ENCODE measurements at regions not wholly inside any gene's neighbourhood (a gene's known extent, or its start where the extent isn't known, plus 50 kb on each side); places are given as distances from the start of the nearest gene placed in this dataset.

DNA sequence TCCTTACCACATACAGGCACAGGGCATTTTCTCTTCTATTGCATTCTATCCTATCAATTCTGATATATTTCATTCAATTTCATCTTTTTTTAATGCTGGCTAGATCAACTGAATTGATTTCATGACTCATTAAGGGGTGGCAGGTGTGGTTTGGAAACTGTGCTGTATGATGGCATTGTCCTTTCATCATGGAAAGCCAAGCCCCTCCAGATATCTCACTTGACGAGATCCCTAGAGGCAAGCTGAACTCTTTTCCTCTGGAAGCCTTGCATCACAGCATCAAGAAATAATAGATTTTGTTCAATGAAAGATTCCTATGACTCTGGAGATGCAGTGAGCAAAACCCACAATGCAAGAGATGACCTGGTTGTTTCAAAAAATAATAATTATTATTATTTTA lies 401.2 kb downstream of the PREX1 start:
- no peaks in the 10 kb centered on the region for H3K9me3 ChIP-seq
- H3K36me3 ChIP-seq = no peaks in the 10 kb centered on the region
- TF ChIP-seq, protein P1, sequence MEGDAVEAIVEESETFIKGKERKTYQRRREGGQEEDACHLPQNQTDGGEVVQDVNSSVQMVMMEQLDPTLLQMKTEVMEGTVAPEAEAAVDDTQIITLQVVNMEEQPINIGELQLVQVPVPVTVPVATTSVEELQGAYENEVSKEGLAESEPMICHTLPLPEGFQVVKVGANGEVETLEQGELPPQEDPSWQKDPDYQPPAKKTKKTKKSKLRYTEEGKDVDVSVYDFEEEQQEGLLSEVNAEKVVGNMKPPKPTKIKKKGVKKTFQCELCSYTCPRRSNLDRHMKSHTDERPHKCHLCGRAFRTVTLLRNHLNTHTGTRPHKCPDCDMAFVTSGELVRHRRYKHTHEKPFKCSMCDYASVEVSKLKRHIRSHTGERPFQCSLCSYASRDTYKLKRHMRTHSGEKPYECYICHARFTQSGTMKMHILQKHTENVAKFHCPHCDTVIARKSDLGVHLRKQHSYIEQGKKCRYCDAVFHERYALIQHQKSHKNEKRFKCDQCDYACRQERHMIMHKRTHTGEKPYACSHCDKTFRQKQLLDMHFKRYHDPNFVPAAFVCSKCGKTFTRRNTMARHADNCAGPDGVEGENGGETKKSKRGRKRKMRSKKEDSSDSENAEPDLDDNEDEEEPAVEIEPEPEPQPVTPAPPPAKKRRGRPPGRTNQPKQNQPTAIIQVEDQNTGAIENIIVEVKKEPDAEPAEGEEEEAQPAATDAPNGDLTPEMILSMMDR (IDR thresholded peaks at IDR 0.05) = no peak
- TF ChIP-seq POLR2AphosphoS5 (IDR thresholded peaks at IDR 0.05; ENCODE audit: insufficient read depth in 1 of 2, low read depth in 1 of 2) (no peak), POLR2A (IDR thresholded peaks at IDR 0.05) (no peak)
- no peak overlapping the region for H3K27ac ChIP-seq
- peaks cover 2% of the 10 kb centered on the region for H3K4me1 ChIP-seq
- H3K4me3 ChIP-seq = no peak overlapping the region
- no peak for DNase-seq (ENCODE audit: extremely low spot score in 2 of 2)
- intact Hi-C loops (cut with DNase I) = no loop called here
- H3K27me3 ChIP-seq = no peaks in the 10 kb centered on the region

DNA sequence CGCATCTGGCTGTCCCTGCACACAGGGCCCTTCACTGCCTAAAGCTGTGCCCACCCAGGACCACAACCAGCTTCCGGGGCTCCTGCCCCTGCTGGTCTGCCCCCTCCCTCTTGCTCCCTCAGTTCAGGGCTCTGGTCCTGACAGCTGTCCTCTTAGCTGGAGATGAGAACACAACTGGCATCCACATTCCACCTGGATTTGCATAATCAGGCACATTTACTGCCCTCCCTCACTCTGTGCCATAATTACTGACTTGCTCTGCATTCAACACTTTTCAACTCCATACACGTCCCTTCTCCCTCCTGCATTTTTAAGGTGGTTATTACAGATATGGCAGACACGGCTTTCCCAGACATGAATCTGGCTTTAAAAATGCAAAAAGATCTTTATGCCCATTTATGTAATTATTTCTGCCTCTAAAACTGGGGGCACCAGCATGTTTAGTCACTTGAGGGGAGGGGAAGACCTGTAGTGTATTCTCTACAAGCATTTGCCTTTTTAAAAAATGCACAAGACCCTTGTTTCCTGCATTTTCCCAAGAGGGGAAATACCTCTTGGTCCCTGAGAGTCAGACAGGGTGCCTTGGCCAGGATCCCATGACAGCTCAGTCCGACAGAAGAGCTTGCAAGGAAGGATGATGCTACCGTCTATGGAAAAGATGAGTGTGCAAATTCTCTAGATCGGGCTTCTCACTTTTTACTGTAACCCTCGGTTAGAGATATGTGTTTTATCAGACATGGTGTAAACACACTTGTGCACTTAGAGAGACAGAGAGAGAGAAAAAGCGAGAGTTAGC lies 401.8 kb downstream of the PREX1 start:
- intact Hi-C loops (cut with DNase I) = no loop called here
- Histone ChIP-seq H3K27me3 (no peaks in the 10 kb centered on the region), H3K4me3 (no peak overlapping the region), H3K27ac (no peak overlapping the region), H3K9me3 (no peaks in the 10 kb centered on the region), H3K4me1 (no peaks in the 10 kb centered on the region), H3K36me3 (no peaks in the 10 kb centered on the region)
- TF ChIP-seq POLR2AphosphoS5 (IDR thresholded peaks at IDR 0.05; ENCODE audit: insufficient read depth in 1 of 2, low read depth in 1 of 2) = no peak
- no peak for TF ChIP-seq POLR2A (IDR thresholded peaks at IDR 0.05)
- TF ChIP-seq, protein P1 (IDR thresholded peaks at IDR 0.05) = no peak
- no peak for DNase-seq (ENCODE audit: extremely low spot score in 2 of 2)

DNA sequence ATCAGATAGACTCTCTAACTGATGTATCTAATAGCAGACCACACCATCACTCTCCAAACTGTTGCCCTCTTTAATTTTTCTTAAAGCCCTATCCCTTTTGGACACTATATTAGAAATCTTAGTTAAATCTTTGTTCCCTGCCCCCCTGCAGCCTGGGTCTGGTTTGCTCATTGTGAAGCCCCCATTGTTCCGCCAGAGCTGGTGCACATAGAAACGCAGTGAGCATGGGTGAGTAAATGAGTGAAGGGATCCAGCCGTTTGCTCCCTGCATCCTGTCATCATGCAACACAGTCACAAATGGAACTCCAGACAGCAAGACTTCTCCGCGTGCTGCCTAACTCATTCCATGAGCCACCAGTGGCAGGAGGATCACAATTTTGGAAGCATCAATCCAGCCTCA lies 402.5 kb downstream of the PREX1 start:
- intact Hi-C loops (cut with DNase I) = no loop called here
- no peaks in the 10 kb centered on the region for H3K9me3 ChIP-seq
- H3K4me3 ChIP-seq = no peak overlapping the region
- no peak overlapping the region for H3K27ac ChIP-seq
- DNase-seq (ENCODE audit: extremely low spot score in 2 of 2) = no peak
- H3K4me1 ChIP-seq = no peaks in the 10 kb centered on the region
- no peaks in the 10 kb centered on the region for H3K27me3 ChIP-seq
- TF ChIP-seq POLR2A (IDR thresholded peaks at IDR 0.05) = no peak
- no peak for TF ChIP-seq POLR2AphosphoS5 (IDR thresholded peaks at IDR 0.05; ENCODE audit: insufficient read depth in 1 of 2, low read depth in 1 of 2)
- TF ChIP-seq, protein P1 (IDR thresholded peaks at IDR 0.05) = no peak
- H3K36me3 ChIP-seq = no peaks in the 10 kb centered on the region

DNA sequence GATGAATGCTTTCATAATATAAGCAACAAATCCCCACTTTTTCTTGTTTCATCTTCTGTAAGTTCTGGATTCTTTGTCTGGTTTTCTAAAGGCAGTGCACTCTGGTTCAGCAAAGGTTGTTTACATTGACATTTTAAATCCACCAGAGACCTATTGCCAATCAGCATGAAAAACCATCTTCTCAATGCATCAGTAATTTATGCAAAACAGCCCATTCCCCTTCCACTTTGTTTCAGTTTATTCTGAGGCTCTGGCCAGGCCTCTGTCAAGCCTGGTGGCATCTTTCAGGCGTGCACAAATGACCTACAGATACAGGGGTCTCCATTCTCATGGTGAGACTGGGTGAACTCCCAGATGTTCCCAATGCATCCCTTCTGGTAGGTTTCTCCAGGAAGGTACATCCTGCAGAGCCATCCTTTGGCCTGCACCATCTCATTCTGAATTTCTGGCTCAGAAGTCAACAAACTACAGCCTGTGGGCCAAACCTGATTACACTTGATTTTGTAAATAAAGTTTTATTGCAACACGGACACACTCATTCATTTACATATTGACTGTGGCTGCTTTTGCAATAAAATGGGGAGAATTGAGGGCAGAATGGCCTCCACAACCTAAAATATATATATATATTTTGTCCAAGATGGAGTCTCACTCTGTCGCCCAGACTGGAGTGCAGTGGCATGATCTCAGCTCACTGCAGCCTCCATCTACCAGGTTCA lies 405.4 kb downstream of the PREX1 start:
- Histone ChIP-seq H3K27me3 (no peaks in the 10 kb centered on the region), H3K4me1 (no peaks in the 10 kb centered on the region), H3K27ac (no peak overlapping the region), H3K4me3 (no peak overlapping the region), H3K36me3 (no peaks in the 10 kb centered on the region), H3K9me3 (no peaks in the 10 kb centered on the region)
- TF ChIP-seq, protein P1 (IDR thresholded peaks at IDR 0.05) = no peak
- TF ChIP-seq POLR2A (IDR thresholded peaks at IDR 0.05) = no peak
- no peak for TF ChIP-seq POLR2AphosphoS5 (IDR thresholded peaks at IDR 0.05; ENCODE audit: insufficient read depth in 1 of 2, low read depth in 1 of 2)
- DNase-seq (ENCODE audit: extremely low spot score in 2 of 2) = no peak
- intact Hi-C loops (cut with DNase I) = no loop called here

DNA sequence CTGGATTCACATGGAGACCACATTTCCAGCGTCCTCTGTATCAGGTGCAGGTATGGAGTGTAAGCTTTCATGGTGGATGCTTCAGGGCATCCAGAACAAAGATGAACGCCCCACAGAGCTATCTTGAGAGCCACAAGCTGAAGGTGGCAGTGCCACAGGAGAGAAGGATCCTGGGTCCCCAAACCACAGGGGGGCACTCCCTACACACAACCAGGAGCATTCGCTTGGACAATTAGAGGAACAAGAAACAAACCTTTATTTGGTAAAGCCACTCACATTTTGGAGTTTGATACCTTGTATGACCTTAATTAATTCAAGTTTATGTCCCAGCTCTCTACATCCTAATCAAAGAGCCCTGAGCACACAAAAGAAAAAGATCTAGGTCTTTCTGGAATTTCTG lies 406.3 kb downstream of the PREX1 start:
- Histone ChIP-seq H3K27ac (no peak overlapping the region), H3K36me3 (no peaks in the 10 kb centered on the region), H3K4me1 (no peaks in the 10 kb centered on the region), H3K9me3 (no peaks in the 10 kb centered on the region), H3K27me3 (no peaks in the 10 kb centered on the region), H3K4me3 (no peak overlapping the region)
- intact Hi-C loops (cut with DNase I) = no loop called here
- TF ChIP-seq, protein P1 (IDR thresholded peaks at IDR 0.05) = no peak
- TF ChIP-seq POLR2AphosphoS5 (IDR thresholded peaks at IDR 0.05; ENCODE audit: insufficient read depth in 1 of 2, low read depth in 1 of 2) (no peak), POLR2A (IDR thresholded peaks at IDR 0.05) (no peak)
- no peak for DNase-seq (ENCODE audit: extremely low spot score in 2 of 2)
